ENCODE measurements at regions not wholly inside any gene's neighbourhood (a gene's known extent, or its start where the extent isn't known, plus 50 kb on each side); places are given as distances from the start of the nearest gene placed in this dataset.
A peak's percentile ranks its signal among the peaks of the same experiment; 100 is the strongest.
"Not testable (repeated sequence)": the region's sequence is repeated elsewhere in the genome, so short reads cannot be mapped to it uniquely, and the experiment has no call there.

DNA sequence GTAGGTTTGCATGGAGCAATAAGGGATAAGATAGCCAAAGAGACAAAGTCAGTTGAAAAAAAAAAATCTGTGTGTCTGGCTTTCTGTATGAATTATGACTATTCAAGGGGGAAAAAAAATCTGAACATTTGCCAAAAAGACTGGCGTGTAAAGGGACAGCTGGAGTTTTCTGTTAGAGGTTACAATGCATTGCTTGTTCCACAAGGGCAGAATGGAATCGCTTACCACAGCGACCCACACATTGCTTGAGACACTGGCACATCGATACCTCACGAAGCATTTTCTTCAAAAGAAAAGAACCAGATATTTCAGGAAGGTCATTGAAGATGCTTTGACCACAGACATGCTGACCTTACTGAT lies 327.8 kb downstream of the TMEM167A start:
- DNase-seq: no peak

DNA sequence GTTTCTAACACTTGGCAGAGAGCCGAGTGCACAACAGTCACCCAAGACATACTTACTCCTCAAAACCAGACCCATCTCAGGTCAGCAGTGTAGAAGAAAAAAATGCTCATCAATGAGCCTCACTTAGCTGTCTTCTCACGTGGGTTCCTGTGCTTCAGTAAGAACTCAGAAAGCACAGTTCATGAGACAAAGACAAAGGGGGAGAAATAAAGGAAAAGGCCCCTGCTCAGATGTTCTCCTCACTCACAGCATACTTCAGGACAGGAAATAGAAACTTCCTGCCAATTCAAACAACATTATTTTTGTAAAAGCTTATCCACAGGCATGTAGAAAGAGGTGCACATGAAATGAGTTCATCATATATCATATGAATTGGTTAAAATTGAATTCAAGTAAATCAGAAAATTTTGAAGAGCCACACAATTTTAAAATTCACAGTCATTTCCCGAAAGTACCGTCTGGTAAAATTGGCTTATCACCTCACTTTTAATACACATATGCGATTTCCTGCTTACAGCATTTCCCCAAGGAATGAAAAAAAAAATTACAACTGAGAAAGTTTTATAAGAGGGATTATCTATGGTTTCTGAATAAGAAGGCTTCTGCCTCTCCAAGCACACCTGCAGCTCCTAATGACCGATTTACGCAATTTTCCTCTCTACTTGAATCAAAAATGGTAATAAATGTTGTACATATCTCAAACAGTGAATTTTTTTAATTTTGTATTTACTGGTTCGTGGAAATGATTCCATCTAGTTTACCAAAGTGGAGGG lies 328.3 kb downstream of the TMEM167A start:
- no peak for DNase-seq

DNA sequence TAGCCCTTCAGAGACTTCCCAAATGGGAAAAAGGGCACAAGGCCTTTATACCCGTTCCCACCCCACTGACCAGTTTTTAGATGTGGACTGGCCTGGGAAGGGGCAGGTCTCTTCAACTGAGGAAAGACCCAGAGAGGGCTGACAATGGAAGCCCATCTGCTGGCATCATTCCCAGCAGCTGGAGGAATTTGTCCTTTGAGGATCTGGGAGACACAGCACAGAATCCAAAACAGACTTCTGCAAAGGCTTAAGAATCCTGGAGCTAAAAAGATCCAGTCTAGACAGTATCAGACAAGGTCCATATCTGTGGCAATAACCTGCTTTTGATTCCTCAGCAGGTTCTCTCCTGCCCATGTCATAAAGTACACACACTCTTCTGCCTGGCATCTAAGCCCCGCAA lies 329.2 kb downstream of the TMEM167A start:
- no peak for DNase-seq

DNA sequence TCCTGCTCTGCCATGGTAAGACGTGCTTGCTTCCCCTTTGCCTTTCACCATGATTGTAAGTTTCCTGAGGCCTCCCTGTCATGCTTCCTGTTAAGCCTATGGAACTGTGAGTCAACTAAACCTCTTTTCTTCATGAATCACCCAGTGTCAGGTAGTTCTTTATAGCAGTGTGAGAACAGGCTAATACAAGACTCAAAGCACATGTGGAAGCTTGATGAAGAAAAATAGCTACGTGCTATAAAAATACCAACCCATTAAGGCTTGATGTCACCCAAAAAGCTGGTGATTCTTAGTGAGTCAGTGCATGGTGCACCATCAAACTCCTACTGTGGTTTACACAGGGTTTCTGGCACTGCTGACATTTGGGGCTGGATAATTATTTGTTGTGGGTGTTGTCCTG lies 332.2 kb downstream of the TMEM167A start:
- DNase-seq: no peak

DNA sequence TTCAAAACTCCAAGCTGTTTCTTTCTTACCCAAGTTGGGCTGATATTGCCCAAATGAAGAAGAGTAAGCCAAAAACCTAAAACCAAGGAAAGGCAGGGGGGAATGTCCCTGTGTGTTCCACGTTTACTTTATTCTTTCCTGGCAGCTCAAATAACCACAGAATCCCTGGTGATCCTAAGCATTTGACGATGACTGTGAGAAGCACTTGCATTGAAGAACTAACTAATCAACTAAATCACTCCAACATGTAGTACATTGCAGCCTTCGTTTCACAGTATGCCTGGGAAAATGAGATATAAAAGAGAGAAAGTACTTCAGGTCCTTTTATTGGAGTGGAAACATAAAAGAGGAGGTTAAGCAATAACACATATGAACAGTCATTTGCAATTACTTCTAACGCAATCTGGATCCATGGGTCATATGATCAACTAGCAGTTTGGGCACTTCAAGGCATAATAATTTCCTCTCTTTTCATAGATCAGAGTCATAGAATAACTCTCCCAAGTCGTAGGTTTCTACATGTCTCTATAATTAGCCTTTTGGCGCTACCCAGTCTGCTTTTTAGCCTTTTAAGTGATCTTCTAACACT lies 338.4 kb downstream of the TMEM167A start:
- no peak for DNase-seq

DNA sequence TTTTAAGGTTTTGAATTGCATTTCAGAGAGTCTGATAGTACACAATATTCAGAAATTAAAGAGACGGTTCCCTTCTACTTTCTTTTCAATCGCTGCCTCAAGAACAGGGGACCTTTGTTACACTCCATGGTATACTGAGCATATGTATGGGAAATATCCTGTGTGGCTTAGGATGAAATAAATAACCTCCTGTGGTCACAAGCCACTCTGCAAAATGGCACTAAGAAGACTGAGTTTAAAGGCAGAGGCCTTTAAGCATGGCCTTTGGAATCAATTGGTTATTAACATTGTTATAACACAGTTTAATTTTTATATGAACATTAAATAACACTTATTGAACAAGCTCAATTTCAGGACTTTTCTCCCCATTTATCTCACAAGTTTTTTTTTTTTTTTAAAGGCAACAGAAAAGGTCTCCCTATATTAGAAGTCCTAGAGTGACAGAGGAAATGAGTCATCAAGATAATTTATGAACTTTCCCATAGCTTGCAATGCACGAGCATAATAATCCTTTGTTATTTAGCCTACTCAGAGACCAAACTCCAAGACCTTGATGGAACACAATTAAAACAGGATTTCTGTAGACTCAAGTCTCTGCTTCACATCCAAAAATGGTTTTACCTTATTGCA lies 341.9 kb downstream of the TMEM167A start:
- no peak for DNase-seq

DNA sequence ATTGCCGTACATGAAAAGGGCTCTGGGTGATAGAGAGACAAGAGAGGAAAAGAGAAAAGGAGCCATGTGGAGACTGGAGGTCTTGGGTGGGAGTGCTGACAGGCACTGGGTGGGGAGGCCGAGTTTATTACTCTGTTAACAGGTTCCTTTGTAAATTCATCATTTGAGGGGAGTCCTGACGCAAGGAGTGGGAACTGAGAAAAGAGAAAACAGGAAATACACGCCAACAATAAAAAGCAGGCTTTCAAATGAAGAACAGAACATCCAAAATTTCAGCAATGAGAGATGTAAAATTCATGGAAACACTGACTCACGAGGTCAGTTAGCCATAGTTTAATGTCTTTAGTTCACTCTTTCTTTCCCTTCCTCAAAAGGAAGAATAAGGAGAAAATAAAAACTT lies 342.8 kb downstream of the TMEM167A start:
- DNase-seq: no peak

DNA sequence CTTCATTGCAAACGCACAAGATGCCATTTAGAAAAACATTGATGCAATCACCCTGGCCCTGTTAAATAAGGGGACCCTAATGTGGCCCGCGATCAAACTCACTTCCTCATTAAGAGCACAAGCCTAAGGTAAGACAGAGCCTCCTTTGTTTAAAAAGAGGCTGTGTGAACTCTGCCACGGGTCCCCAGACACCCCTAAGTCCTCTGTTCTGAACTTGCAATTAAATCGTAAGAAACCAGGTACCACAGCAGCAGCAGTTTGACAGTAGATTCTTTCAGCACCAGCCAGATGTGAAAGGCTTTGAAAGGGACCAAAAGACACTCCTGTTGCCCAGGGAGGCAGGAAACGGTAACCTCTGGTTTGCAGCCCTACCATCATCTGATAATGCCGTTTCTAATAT lies 346.3 kb downstream of the TMEM167A start:
- DNase-seq: no peak

DNA sequence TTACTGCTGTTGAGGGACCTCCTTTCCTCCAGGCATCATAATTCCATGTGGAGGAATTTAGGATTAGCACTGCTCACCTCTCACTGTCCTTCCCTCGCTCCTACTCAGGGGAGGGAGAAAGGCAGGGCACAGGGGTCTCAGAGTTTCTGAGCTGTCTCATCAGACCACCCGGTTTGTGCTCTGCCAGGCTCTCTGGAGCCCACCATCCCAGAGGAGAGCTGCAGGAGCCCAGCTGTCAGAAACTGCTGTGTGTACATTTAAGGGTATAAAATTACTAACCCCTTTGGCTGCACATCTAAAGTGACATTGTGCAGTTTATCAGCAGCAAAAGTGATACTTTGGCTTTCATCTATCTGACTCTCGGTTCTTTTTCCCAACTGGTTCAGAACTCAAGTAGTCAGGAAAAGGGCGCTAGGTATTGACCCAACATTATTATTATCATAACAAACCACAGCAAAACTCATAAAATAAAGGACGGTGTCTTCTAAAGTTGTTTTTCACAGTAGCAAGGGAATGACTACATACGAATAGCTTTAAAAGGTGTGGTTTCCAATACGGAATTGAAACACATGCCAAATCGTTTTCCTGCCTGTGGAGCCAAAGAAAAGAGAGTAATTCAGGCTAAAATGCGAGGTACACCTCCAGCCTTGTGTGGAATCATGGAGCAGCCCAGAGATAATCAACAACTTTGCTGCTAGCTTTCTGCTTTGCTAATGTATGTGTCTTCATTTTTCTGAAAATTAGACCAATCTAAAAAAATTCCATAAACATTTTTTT lies 348.1 kb downstream of the TMEM167A start:
- no peak for DNase-seq

DNA sequence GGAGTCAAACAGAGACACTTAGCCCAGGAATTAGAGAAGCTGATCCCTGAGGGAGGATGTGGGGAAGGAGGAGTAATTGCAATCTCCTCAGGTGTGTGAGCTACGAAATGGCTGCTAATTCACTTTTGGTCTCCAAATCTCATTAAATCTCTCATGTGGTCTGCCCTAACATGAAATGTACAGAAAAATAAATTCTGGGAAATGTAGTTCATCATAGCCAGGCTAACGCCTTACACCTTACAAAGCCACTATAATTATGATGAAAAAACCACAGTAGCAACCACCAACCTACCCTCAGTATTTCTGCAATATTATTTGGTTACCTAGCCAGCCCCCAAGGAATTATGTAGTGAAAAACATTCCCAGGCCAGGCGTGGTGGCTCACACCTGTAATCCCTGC lies 354.0 kb downstream of the TMEM167A start:
- no peak for DNase-seq

DNA sequence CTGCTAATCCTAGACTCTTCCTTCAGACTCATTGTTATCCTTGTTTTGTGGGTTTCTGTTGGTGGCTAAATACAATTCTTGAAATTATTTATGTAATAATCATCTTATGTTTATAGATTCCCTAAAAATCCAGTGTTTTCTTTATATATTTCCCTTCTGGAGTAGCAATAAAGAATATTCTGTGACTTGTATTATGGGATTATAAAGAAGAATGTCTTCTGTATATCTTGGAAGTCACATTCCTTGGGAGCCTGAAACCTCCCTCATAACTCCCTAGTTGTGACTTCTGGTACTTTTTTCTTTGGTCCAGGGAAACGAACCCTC lies 356.1 kb downstream of the TMEM167A start:
- DNase-seq: no peak

DNA sequence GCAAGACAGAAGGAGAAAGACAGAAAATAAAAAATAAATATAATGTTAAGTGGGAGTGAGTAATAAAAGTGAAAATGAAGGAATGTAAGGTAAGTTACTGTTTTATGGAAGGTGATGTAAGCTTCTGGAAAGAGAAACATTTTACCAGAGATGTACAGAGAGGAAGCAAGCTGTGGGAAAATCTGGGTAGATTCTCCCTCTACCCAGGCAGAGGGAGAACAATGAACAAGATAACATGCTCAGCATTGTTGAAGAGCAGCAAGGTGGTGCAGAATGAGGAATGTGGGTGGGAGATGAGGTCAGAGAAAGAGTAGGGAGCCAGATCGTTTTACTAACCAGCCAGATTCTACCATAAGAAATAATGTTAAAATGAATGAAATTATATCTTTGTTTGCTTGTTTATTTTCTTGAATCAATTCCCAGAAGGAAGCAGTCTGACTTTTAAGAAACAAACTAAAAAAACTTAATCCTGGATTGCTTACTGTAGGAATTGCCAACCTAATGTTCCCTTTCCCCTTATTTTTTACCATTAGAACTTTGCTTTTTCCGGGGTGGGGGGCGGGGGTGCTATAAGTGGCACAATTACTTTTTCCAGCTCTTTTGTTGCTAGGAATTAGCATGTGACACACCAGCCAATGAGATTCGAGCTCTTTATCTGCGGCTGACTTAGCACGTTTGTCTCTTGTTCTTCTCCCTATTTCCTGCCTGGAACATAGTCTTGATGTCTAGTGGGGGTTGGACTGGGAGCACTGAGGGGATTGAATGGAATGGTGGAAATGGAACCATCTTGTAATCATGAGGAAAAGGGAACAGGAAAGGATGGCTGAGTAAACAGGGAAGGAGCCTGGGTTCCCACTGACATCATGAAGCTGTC lies 356.7 kb downstream of the TMEM167A start:
- no peak for DNase-seq

DNA sequence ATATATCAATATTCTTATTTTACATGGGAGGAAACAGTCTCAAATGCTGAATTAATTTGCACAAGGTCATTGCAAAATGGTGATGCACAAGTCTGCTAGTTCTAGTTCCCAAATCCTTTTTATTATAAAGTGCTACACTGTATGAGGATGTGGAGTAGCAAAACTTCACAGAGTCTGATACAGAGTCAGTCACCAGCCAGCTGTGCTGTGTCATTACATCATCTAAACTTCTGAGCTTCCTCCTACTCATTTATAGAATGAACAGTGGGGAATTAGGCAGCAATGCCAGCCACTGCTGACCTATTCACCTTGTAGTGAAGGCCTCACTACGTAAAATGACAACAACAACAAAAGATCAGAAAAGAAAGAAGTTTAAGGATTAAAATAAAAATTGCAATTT lies 357.8 kb downstream of the TMEM167A start:
- DNase-seq: peak; percentile 63 to 82 (median 76)

DNA sequence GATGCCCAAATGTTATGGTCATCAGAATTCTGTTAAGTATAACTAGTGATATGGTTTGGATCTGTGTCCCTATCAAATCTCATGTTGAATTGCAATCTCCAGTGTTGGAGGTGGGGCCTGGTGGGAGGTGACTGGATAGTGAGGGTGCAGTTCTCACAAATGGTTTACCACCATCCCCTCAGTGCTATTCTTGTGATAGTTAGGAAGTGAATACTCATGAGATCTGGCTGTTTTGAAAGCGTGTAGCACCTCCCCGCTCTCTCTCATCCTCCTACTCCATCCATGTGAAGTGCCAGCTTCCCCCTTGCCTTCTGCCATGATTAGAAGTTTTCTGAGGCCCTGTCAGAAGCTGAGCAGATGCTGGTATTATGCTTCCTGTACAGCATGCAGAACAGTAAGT lies 359.5 kb downstream of the TMEM167A start:
- DNase-seq: peak; percentile 4 to 44 (median 38)

DNA sequence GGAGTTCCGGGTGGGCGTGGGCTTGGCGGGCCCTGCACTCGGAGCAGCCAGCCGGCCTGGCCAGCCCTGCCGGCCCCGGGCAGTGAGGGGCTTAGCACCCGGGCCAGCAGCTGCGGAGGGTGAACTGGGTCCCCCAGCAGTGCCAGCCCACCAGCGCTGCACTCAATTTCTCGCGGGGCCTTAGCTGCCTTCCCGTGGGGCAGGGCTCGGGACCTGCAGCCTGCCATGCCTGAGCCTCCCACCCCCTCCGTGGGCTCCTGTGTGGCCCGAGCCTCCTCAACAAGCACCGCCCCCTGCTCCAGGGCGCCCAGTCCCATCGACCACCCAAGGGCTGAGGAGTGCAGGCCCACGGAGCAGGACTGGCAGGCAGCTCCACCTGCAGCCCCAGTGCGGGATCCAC lies 362.5 kb downstream of the TMEM167A start:
- DNase-seq: not testable (repeated sequence)

DNA sequence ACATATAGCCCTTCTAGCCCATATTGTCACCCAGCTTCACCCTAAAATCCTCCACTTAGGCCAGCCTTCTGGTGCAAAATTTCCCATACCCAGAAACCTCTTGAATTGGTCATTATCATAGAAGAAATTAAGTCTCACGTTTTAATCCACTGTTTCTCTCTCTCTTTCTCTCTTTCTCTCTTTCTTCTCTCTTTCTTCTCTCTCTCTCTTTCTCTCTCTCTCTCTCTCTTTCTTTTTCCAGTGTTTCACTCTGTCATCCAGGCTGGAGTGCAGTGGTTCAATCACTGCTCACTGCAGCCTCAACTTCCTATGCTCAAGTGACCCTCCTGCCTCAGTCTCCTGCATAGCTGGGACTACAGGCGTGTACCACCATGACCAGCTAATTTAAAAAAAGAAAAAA lies 363.4 kb downstream of the TMEM167A start:
- DNase-seq: no peak

DNA sequence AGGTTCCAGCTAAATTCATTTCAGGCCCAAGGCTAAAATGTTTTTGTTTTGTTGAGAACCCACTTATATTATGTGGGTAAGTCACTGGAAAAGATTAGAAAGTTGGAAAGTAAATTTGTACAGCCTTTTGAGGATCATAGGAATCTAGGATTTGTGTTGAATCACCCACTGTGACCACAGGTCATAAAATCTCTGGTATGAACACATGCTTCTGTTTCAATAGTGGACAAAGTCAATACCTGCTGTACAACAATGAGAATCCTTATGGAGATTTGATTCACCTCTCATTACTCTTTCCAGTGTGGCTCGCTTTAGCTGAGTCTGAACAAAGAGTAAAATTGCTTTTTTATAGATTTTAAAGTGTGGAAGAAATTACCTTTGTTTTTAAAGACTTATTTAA lies 369.5 kb downstream of the TMEM167A start:
- DNase-seq: no peak

DNA sequence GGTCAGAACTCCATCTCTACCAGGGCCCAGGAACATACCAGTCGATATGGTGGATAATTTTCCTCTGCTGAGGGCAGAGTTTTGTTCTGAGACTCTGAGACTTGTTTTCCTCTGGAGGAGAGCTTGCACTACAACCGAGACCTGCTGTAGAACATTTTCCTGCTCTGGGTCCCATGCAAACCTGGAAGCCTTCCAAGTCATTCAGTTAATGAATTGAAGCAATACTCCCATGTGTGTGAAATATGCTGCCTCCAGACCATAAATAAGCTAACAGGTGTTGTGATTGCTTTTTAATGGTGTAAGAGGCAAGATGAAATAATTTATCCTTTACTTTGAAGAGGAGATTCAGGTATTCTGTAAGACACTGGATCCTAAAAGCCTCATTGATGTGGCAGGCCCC lies 372.8 kb downstream of the TMEM167A start:
- no peak for DNase-seq

DNA sequence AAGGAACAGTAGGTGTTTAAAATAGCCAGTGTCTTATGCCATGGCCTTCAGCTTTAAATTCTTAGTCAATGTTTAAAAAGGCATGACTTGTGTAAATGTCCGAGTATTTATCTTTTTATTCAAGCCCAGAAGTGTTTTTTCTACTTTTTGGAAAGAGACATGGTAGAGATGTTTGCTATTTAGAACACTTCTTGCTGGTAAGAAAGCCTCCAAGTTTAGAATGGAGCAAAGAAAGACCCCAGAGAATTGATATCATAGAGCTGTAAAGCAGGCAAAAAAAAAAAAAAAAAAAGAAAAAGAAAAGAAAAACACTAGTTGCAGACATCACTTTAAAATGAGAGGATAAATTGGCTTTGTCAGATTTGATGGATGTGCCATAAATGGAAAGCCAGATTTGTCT lies 375.1 kb downstream of the TMEM167A start:
- DNase-seq: no peak

DNA sequence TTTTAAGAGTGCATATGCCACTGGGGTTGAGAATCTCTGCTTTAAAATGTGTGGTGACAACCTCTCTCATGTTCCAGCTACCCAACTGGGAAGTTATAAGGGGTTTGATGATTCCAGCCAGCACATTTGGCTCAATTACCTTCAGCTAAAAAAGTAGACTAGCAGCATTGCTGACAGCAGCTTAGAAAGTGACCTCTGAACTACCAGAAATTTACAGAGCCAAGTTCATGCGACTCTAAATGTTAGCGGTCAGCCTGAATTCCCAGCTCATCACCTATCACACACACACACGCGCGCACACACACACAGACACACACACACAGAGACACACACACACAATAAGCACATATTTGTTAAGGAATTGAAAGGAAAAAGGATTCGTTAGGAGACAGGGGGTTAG lies 377.5 kb downstream of the TMEM167A start:
- no peak for DNase-seq

DNA sequence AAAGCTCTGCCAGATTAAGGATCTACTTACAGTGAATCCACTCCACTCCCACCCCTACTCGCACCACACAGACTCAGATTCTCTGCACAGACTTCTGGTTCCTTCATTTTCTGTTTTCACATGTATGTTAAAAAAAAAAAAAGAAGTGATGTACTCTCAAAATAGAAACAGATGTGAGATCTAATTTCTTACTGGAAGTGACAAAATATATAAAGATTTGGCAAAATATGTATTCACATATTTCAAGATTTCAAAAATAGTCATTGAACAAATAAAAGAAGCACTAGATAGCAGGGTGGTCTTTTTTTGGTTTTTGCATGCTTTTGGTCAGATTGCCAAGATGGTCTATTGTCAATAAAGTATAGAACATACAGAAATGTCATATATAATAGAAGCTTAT lies 379.2 kb downstream of the TMEM167A start:
- DNase-seq: no peak

DNA sequence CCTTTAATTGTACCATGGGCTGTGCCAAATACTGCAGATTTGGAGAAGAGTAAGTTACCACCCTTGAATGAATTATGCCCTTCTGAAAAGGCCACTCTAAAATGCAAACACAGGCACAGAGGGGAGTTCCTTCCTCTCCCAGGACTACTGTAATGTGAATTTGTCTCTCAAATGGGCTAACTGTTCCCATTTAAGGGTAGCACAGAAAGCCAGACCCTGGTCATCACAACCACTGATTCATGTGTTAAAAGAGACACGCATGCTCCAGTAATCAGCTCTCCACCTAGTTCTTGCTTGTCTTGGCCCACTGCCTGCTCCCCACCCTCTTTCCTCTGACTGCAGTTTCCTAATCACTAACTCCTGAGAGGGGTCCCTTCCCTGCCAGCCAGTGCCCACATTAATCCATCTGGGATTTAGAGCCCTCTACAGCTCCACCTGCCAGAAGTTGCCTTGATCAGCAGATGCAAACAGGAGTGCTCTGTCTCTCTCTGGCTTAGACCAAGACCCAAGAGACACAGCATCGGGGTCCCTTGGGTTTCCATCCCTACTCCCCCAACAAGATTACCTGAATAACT lies 382.4 kb downstream of the TMEM167A start:
- no peak for DNase-seq
